ENCODE measurements at regions not wholly inside any gene's neighbourhood (a gene's known extent, or its start where the extent isn't known, plus 50 kb on each side); places are given as distances from the start of the nearest gene placed in this dataset.

- H3K4me3 ChIP-seq (ENCODE audit: low read length): no peak overlapping the region
- DNase-seq (ENCODE audit: low read depth, low spot score): no peak
Measured at GRCh38 chr12:27178723-27179399, 65.2 kb upstream of the STK38L start.

DNA sequence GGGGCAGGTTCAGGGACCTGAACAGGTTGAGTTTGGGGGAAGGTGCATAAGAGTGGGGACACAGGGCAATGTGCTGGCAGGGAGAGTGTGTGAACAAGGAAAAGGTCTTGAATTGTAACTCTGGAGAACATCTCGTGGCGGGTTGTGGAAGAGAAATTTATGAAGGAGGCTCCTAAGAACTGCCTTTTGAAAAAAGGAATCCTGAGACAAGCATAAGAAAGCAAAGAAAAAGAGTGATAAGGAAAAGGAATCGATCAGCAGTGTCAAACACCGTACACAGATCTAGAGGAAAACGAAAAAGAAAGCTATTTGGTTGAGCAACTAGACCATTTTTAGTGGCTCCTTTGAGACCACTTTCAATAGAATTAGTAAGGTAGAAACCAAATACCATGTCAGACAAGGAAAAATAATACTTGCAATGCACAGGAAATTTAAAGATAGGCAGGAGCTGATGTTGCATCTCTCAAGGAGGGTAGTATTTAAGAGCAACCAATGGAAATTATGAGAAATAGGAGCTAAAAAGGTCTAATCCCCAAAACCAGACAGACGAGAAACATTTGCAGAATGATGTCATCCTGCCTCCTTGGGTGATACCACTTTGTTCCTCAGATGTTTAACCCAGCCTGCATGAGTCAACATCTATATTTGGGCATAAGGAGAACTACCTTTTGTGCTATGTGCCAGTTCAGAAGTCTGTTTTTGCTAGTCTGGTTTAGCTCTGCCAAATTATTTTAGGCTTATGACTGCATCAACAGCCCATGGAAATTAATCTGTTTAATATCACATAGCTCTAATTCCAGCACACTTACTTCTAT, 64.5 kb upstream of the STK38L start:
- H3K4me3 ChIP-seq (ENCODE audit: low read length): no peak overlapping the region
- DNase-seq (ENCODE audit: low read depth, low spot score): peak; percentile 46

DNA sequence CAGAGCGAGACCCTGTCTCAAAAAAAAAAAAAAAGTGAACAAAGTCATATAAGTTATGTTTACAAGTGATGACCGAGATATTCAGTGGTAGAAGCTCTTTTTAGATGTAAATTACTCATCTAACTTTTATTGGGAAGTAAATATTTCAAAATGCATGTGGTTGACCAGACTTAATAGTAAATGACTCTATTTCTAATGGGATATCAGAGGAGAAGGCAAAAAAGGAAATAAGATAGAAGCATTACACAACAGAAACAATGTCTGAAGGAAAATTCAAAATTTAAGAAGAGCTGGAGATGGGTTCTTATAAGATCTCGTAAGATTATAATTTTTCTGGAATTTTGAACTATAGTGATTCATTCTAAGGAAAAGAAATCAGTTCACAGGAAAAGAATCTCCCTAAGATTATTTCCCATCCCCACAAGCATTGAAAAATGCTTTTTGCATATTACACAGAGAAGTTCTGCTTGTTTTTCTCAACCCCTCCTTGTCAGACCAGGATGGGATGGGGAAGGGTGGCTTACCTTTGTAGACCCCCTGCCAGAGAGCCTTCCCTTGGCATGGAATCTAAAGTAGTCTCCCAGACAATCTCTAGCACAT, 63.1 kb upstream of the STK38L start:
- no peak for DNase-seq (ENCODE audit: low read depth, low spot score)
- H3K4me3 ChIP-seq (ENCODE audit: low read length): no peak overlapping the region

DNA sequence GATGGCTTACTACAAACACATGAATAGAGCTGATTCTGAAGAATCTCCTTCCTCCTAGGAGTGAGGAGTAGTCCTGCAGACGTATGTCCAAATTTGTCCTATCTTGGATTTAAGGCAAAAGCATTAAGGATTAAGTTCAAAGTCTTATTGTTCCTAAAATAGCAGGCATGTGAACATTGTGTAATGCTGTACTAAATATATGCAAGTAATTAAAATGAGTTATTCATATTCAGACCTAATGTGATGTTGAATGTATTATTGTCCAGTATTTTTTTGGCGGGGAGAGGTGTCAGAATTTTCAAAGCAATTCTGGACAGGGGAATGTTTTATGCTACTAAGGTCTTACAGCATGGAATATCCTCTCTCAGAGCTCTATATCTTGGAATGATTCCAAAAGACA, 60.7 kb upstream of the STK38L start:
- no peak for DNase-seq (ENCODE audit: low read depth, low spot score)

DNA sequence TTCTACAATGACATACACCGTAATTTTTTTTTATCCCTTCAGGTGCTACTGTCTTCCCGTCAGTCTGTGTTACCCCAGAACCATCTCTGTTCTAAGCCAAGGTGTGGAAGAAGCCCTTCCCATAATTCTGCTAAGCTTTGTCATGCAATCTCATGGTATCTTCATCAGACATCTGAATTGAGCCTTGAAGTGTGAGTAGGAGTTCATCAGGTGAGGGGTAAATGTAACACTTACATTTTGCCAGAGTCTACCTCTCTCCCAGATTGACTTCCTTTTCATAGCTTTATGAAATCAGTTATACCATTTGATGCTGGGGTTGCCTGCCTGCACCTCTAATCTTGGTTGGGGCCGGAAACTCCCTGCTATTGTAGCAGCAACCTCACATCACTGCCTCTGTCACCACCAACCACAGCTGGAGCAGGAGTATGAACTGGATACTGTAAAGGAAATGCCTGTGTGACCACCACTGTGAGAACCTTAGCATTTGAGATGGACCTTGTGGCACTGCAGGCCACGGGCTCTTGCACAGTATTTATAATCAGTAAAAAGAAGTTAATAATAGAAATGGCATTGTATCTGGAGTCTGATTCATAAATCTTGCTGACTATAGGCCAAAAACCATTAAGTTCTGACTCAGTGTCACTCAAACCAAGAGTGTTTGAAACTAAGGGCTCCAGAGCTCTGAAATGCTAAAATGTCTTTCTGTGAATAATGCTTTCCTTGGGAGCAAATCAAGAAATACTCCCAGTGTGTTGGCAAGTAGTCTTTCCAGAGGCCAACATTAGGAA, 58.7 kb upstream of the STK38L start:
- DNase-seq (ENCODE audit: low read depth, low spot score): peak; percentile 91
- no peak overlapping the region for H3K4me3 ChIP-seq (ENCODE audit: low read length)

More for the DNA sequence above, 60.7 kb upstream of the STK38L start:
- no peak overlapping the region for H3K4me3 ChIP-seq (ENCODE audit: low read length)

GRCh38 chr12:27186022-27186839, 57.9 kb upstream of the STK38L start:
- H3K4me3 ChIP-seq (ENCODE audit: low read length): no peak overlapping the region

GRCh38 chr12:27187697-27188096, 56.4 kb upstream of the STK38L start:
- no peak overlapping the region for H3K4me3 ChIP-seq (ENCODE audit: low read length)
- DNase-seq (ENCODE audit: low read depth, low spot score): no peak

More at GRCh38 chr12:27186022-27186839, 57.9 kb upstream of the STK38L start:
- DNase-seq (ENCODE audit: low read depth, low spot score): no peak

GRCh38 chr12:27190761-27191160, 53.3 kb upstream of the STK38L start:
- H3K4me3 ChIP-seq (ENCODE audit: low read length): no peak overlapping the region
- DNase-seq (ENCODE audit: low read depth, low spot score): no peak

DNA sequence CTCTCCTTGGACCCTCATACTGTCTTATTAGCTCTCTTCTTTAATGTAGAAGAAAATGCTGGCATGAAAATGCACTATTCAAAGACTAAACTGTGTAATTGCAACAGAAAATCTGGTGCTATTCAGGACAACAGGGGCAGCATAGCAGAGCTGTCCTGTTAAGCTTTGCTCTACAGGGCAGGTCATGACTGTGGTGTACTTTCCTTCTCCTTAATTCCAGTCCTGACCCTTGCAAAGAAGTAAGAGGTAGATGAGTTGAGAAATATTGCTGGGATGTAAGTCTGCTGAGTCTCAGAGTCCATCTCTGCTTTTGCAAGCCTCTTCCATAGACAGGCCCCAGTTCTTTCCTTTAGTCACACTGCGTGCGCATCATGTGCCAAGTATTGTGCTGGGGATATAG, 52.6 kb upstream of the STK38L start:
- H3K4me3 ChIP-seq (ENCODE audit: low read length): no peak overlapping the region
- no peak for DNase-seq (ENCODE audit: low read depth, low spot score)

- DNase-seq (ENCODE audit: low read depth, low spot score): no peak
- no peak overlapping the region for H3K4me3 ChIP-seq (ENCODE audit: low read length)
Measured at GRCh38 chr12:27192118-27192802, 51.8 kb upstream of the STK38L start.

- no peak for DNase-seq (ENCODE audit: low read depth, low spot score)
- no peak overlapping the region for H3K4me3 ChIP-seq (ENCODE audit: low read length)
Measured at GRCh38 chr12:27193106-27193505, 51.0 kb upstream of the STK38L start.

DNA sequence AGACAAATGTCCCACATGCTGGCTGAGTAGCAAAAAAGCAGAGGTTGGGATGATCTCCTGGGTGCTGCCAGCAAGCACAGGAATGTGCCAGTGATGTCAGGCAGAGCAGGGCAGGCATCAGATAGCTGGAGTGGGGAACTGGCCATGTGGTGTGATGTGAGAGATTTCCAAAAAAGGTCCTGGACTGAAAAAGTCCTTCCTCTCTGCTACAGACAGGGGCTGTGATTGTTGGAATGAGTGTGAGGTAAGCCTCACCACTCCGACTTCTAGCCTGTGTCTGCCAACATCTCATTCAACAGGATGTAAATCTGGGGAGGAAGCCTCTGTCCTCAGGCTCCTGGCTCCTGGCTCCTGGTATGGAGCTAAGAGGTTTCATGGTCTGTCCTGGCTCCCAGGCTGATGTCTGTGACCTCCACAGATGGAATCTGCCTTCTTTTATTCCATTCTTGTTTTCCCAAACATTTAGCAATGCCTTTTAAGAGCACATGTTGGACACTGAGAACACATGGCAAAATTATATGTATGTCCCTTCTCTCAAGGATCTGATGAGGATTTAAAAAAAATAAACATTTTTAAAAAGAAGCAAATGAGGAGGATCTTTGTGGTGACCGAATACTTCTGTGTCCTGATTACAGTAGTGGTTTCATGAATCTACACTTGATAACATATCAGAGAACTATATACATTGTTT, 50.1 kb upstream of the STK38L start:
- no peak for DNase-seq (ENCODE audit: low read depth, low spot score)

More for the DNA sequence above, 50.1 kb upstream of the STK38L start:
- H3K4me3 ChIP-seq (ENCODE audit: low read length): no peak overlapping the region
